Ishikawa (cell line): ENCODE measurements at regions not wholly inside any gene's neighbourhood (a gene's known extent, or its start where the extent isn't known, plus 50 kb on each side); places are given as distances from the start of the nearest gene placed in this dataset.

Source experiments
- CREB1 ChIP-seq: IDR thresholded peaks from 2 replicates; pipeline ENCODE4 v1.6.1; 2012; ENCODE audit warnings: low read depth
- EP300 ChIP-seq: IDR thresholded peaks from 2 replicates; pipeline ENCODE4 v1.6.1; 2012; ENCODE audit warnings: borderline replicate concordance
- FOXM1 ChIP-seq: IDR thresholded peaks from 2 replicates; pipeline ENCODE4 v1.6.1; 2012; ENCODE audit warnings: low read depth, borderline replicate concordance
- MAX ChIP-seq: IDR thresholded peaks from 2 replicates; pipeline ENCODE4 v1.6.1; 2012
- NFIC ChIP-seq: IDR thresholded peaks from 2 replicates; pipeline ENCODE4 v1.6.1; 2012
- REST ChIP-seq: IDR thresholded peaks from 2 replicates; pipeline ENCODE4 v1.6.1; 2012; ENCODE audit warnings: low read depth, mild to moderate bottlenecking
- TAF1 ChIP-seq: IDR thresholded peaks from 2 replicates; pipeline ENCODE4 v1.6.1; 2012; ENCODE audit warnings: low read depth, mild to moderate bottlenecking
- TCF12 ChIP-seq: IDR thresholded peaks from 2 replicates; pipeline ENCODE4 v1.6.1; 2012; ENCODE audit warnings: low read depth
- TEAD4 ChIP-seq: IDR thresholded peaks from 2 replicates; pipeline ENCODE4 v1.6.1; 2012
- USF1 ChIP-seq: IDR thresholded peaks from 2 replicates; pipeline ENCODE4 v1.6.1; 2012
- YY1 ChIP-seq: IDR thresholded peaks from 2 replicates; pipeline ENCODE4 v1.6.1; 2012; ENCODE audit warnings: low read depth
- ZBTB7A ChIP-seq: IDR thresholded peaks from 2 replicates; pipeline ENCODE4 v1.6.1; 2012; ENCODE audit warnings: low read depth

DNA sequence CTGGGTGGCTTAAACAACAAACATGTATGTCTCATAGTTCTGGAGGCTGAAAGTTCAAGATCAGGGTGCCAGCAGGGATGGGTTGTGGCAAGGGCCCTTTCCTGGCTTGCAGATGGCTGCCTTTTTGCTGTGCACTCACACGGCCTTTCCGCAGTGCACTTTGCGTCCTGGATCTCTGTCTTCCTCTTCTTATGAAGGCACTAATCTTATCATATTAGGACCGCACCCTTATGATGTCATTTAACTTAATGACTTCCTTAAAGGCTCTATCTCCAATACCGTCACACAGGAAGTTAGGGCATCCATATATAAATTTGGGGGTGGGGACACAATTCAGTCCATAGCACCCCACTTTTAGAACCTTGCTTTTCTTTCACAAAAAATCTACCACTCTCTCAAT, 255.2 kb downstream of the SNX13 start:
- TF ChIP-seq REST, result no peak
- TF ChIP-seq TEAD4, result no peak
- TF ChIP-seq MAX, result no peak
- no peak for TF ChIP-seq EP300
- no peak for TF ChIP-seq NFIC
- TF ChIP-seq FOXM1, result no peak
- TF ChIP-seq TAF1, result no peak
- TF ChIP-seq YY1, result no peak
- no peak for TF ChIP-seq CREB1
- no peak for TF ChIP-seq ZBTB7A
- TF ChIP-seq USF1, result no peak
- TF ChIP-seq TCF12, result no peak
